GM20431 (cell line): ENCODE measurements at regions not wholly inside any gene's neighbourhood (a gene's known extent, or its start where the extent isn't known, plus 50 kb on each side); places are given as distances from the start of the nearest gene placed in this dataset.

Experiments used
- in situ Hi-C: fragments of 300-500 bp; cut with MseI, MboI; formaldehyde crosslinking; loops from one replicate; pipeline ENCODE4 v1.15.0; 2020; ENCODE audit warnings: low sequenced_read_pairs; ENCODE audit not compliant: unreplicated experiment

- in situ Hi-C loops = no loop called here
These were observed 165.2 kb downstream of the TMEM38B start for GRCh38 chr9:105859428-105860091.

GRCh38 chr9:105860516-105860915 lies 166.2 kb downstream of the TMEM38B start:
- in situ Hi-C loops = no loop called here

- in situ Hi-C loops = no loop called here
These were observed 167.6 kb downstream of the TMEM38B start for GRCh38 chr9:105861972-105862371.

- in situ Hi-C loops = no loop called here
These were observed 170.0 kb downstream of the TMEM38B start for GRCh38 chr9:105864248-105864898.

GRCh38 chr9:105865285-105865684 lies 170.9 kb downstream of the TMEM38B start:
- in situ Hi-C loops = no loop called here

GRCh38 chr9:105871540-105871939 lies 177.2 kb downstream of the TMEM38B start:
- in situ Hi-C loops = no loop called here

GRCh38 chr9:105873801-105874200 lies 179.5 kb downstream of the TMEM38B start:
- in situ Hi-C loops = no loop called here

GRCh38 chr9:105877721-105878120 lies 183.4 kb downstream of the TMEM38B start:
- in situ Hi-C loops = no loop called here

- in situ Hi-C loops = no loop called here
These were observed 184.8 kb downstream of the TMEM38B start for GRCh38 chr9:105879181-105879580.

GRCh38 chr9:105880517-105880916 lies 186.2 kb downstream of the TMEM38B start:
- in situ Hi-C loops = no loop called here

GRCh38 chr9:105881021-105881420 lies 186.7 kb downstream of the TMEM38B start:
- in situ Hi-C loops = no loop called here

GRCh38 chr9:105881654-105882349 lies 187.5 kb downstream of the TMEM38B start:
- in situ Hi-C loops = no loop called here

GRCh38 chr9:105883847-105884246 lies 189.5 kb downstream of the TMEM38B start:
- in situ Hi-C loops = no loop called here

- in situ Hi-C loops = no loop called here
These were observed 190.1 kb downstream of the TMEM38B start for GRCh38 chr9:105884416-105884815.

- in situ Hi-C loops = no loop called here
These were observed 191.8 kb downstream of the TMEM38B start for GRCh38 chr9:105886136-105886535.

GRCh38 chr9:105887679-105888078 lies 193.3 kb downstream of the TMEM38B start:
- in situ Hi-C loops = no loop called here

GRCh38 chr9:105890046-105890822 lies 195.9 kb downstream of the TMEM38B start:
- in situ Hi-C loops = no loop called here

- in situ Hi-C loops = no loop called here
These were observed 205.8 kb downstream of the TMEM38B start for GRCh38 chr9:105900123-105900522.

GRCh38 chr9:105901514-105902109 lies 207.3 kb downstream of the TMEM38B start:
- in situ Hi-C loops = no loop called here

- in situ Hi-C loops = no loop called here
These were observed 213.7 kb downstream of the TMEM38B start for GRCh38 chr9:105908069-105908468.
